Stomach (tissue), 8 donors: ENCODE measurements at regions not wholly inside any gene's neighbourhood (a gene's known extent, or its start where the extent isn't known, plus 50 kb on each side); places are given as distances from the start of the nearest gene placed in this dataset.

Experiments
- DNase-seq, 2 donors: peaks; one replicate each; pipeline versions ENCODE4 v3.0.0 to v3.0.0-alpha.2; 2013 to 2019
- H3K27ac ChIP-seq, 5 donors: fragments of 200-600 bp in 4 of 5; sonication (generic) in 4 of 5; one replicate each; pipeline ENCODE4 v1.5.1; 2013 to 2019; ENCODE audit warnings: mild to moderate bottlenecking in 1 of 5, moderate library complexity in 1 of 5
- H3K27me3 ChIP-seq, 3 donors: fragments of 200-600 bp; sonication (generic); one replicate each; pipeline ENCODE4 v1.5.1; 2017 to 2019; ENCODE audit warnings: mixed run types in 1 of 3
- H3K36me3 ChIP-seq, 4 donors: fragments of 200-600 bp; sonication (generic); 1 replicate in 3 of 4; 2 replicates in 1 of 4; pipeline ENCODE4 v1.5.1; 2016 to 2019
- H3K4me1 ChIP-seq, 4 donors: fragments of 200-600 bp; sonication (generic); one replicate each; pipeline ENCODE4 v1.5.1; 2016 to 2019
- H3K4me3 ChIP-seq, 4 donors: fragments of 200-600 bp; sonication (generic) in 3 of 4; one replicate each; pipeline ENCODE4 v1.5.1; 2016 to 2019; ENCODE audit warnings: mild to moderate bottlenecking in 1 of 4
- H3K9me3 ChIP-seq, 4 donors: fragments of 200-600 bp; sonication (generic); one replicate each; pipeline ENCODE4 v1.5.1; 2016 to 2019
- EP300 ChIP-seq: sonication (generic); formaldehyde crosslinking; IDR thresholded peaks from one replicate; pipeline ENCODE4 v1.6.1; 2017; ENCODE audit warnings: antibody characterized with exemption
- POLR2A ChIP-seq, 4 donors: fragments of 450-650 bp; IDR thresholded peaks; one replicate each; pipeline ENCODE4 v1.6.1; 2016; ENCODE audit warnings: antibody characterized with exemption in 4 of 4, control low read depth in 2 of 4, mild to moderate bottlenecking in 1 of 4, moderate library complexity in 1 of 4
- POLR2AphosphoS5 ChIP-seq, 3 donors: sonication (generic); formaldehyde crosslinking; IDR thresholded peaks; one replicate each; pipeline ENCODE4 v1.6.1; 2016; ENCODE audit warnings: antibody characterized with exemption in 3 of 3
- whole genome bisulfite sequencing, 5 donors: extraction: QIAGEN DNeasy Blood & Tissue Kit in 3 of 5; methylation state at CpG; one replicate each; pipeline versions ENCODE4 v1.1.5 to v1.1.7; 2013 to 2018; 5-methylcytosine and 5-hydroxymethylcytosine counted together
- intact Hi-C: fragments of 100-400 bp; cut with DNase I; formaldehyde crosslinking; loops from one replicate; pipeline ENCODE4 v1.15.1; 2023; ENCODE audit warnings: low total_unique reads
- TF ChIP-seq, protein P1 (sequence below), 7 experiments: fragments of 450-650 bp in 4 of 7; fragments of 200-600 bp in 3 of 7; sonication (generic) in 3 of 7; IDR thresholded peaks; one replicate each; pipeline ENCODE4 v1.5.1; 2016 to 2019; ENCODE audit warnings: antibody characterized with exemption in 7 of 7, control low read depth in 2 of 7, mild to moderate bottlenecking in 1 of 7
- donor health status: healthy with polysubstance abuse.
- donor health status: Bipolar disorder and iron deficiency.
- donor health status: healthy.

- Histone ChIP-seq H3K36me3 (no peaks in the 10 kb centered on the region), H3K4me3 (no peak overlapping the region), H3K27me3 (no peaks in the 10 kb centered on the region), H3K27ac (no peak overlapping the region), H3K4me1 (no peaks in the 10 kb centered on the region), H3K9me3 (no peaks in the 10 kb centered on the region)
- TF ChIP-seq POLR2AphosphoS5 (IDR thresholded peaks at IDR 0.05), result no peak
- intact Hi-C loops, result no loop called here
- WGBS, 5 donors, result 79 to 86% (median 81%) methylated on average over 3 of the region's 3 CpGs
- DNase-seq, result no peak
These were observed 69.2 kb upstream of the MIR17HG start for GRCh38 chr13:91278291-91278690.

DNA sequence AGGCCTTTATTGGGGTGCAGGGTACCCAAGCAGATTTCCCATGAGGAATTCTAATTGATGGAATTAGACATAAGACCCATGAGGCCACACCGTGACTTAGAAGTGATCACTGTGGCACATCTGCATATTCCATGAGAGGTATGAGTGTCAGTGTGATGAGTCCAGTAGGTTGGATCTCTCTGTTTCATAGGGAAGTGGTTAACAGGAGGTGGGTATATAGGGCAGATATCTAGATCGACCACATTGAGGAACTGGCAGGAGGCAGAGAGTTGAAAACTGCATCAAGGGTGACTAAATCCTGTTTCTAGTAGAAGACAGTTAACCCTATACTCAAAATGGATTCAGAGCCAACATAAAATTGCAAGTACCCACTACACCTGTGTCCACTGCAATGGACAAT is 68.6 kb upstream of the MIR17HG start:
- 65 to 80% (median 68%) methylated on average over 2 of the region's 2 CpGs for WGBS, 5 donors
- H3K36me3 ChIP-seq, result no peaks in the 10 kb centered on the region
- intact Hi-C loops, result no loop called here
- H3K4me1 ChIP-seq, result no peaks in the 10 kb centered on the region
- no peak for DNase-seq
- H3K27me3 ChIP-seq, result no peaks in the 10 kb centered on the region
- TF ChIP-seq, protein P1, sequence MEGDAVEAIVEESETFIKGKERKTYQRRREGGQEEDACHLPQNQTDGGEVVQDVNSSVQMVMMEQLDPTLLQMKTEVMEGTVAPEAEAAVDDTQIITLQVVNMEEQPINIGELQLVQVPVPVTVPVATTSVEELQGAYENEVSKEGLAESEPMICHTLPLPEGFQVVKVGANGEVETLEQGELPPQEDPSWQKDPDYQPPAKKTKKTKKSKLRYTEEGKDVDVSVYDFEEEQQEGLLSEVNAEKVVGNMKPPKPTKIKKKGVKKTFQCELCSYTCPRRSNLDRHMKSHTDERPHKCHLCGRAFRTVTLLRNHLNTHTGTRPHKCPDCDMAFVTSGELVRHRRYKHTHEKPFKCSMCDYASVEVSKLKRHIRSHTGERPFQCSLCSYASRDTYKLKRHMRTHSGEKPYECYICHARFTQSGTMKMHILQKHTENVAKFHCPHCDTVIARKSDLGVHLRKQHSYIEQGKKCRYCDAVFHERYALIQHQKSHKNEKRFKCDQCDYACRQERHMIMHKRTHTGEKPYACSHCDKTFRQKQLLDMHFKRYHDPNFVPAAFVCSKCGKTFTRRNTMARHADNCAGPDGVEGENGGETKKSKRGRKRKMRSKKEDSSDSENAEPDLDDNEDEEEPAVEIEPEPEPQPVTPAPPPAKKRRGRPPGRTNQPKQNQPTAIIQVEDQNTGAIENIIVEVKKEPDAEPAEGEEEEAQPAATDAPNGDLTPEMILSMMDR (IDR thresholded peaks at IDR 0.05), result no peak
- TF ChIP-seq POLR2A (IDR thresholded peaks at IDR 0.05), result no peak
- TF ChIP-seq POLR2AphosphoS5 (IDR thresholded peaks at IDR 0.05), result no peak
- TF ChIP-seq EP300, result no peak
- no peak overlapping the region for H3K27ac ChIP-seq
- H3K9me3 ChIP-seq, result no peaks in the 10 kb centered on the region
- no peak overlapping the region for H3K4me3 ChIP-seq

DNA sequence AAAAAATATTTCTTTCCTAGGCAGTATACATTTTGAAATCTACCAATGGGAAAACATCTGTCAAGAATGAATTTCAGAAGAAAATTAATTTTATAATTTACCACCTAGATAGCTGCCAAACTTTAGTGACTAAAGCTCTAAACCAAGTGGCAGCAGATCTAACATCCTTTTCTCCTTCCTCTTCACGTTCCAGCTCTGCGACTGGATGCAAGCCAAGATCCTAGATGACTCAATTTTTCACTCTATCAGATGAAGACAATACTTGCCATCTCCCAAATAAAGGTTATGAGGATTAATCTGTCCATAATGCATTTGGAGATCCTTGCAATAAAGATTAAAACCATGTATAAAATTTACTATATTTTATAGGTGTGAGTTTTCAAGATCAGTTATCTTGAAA is 66.7 kb upstream of the MIR17HG start:
- intact Hi-C loops, result no loop called here
- WGBS, 5 donors, result 34 to 68% (median 48%) methylated on average over 2 of the region's 2 CpGs
- H3K9me3 ChIP-seq, result no peaks in the 10 kb centered on the region

GRCh38 chr13:91284335-91284734 is 63.2 kb upstream of the MIR17HG start:
- peaks cover 0 to 4% (median 0%) of the 10 kb centered on the region in 4 donors for H3K9me3 ChIP-seq
- no peaks in the 10 kb centered on the region for H3K36me3 ChIP-seq
- intact Hi-C loops, result no loop called here
- H3K4me3 ChIP-seq, result no peak overlapping the region
- no peak overlapping the region for H3K27ac ChIP-seq
- no peaks in the 10 kb centered on the region for H3K4me1 ChIP-seq
- no peaks in the 10 kb centered on the region for H3K27me3 ChIP-seq
- 88 to 96% (median 91%) methylated on average over 10 of the region's 10 CpGs for WGBS, 5 donors
- TF ChIP-seq, protein P1 (IDR thresholded peaks at IDR 0.05), result no peak
- TF ChIP-seq POLR2AphosphoS5 (IDR thresholded peaks at IDR 0.05), result no peak
- no peak for TF ChIP-seq EP300
- TF ChIP-seq POLR2A (IDR thresholded peaks at IDR 0.05), result no peak
- DNase-seq, result no peak

More for the DNA sequence above, 66.7 kb upstream of the MIR17HG start:
- no peak overlapping the region for H3K4me3 ChIP-seq
- no peaks in the 10 kb centered on the region for H3K27me3 ChIP-seq
- H3K36me3 ChIP-seq, result no peaks in the 10 kb centered on the region
- H3K4me1 ChIP-seq, result no peaks in the 10 kb centered on the region
- DNase-seq, result no peak
- TF ChIP-seq POLR2AphosphoS5 (IDR thresholded peaks at IDR 0.05), result no peak
- no peak for TF ChIP-seq POLR2A (IDR thresholded peaks at IDR 0.05)
- no peak for TF ChIP-seq EP300
- TF ChIP-seq, protein P1 (IDR thresholded peaks at IDR 0.05), result no peak
- H3K27ac ChIP-seq, result no peak overlapping the region

DNA sequence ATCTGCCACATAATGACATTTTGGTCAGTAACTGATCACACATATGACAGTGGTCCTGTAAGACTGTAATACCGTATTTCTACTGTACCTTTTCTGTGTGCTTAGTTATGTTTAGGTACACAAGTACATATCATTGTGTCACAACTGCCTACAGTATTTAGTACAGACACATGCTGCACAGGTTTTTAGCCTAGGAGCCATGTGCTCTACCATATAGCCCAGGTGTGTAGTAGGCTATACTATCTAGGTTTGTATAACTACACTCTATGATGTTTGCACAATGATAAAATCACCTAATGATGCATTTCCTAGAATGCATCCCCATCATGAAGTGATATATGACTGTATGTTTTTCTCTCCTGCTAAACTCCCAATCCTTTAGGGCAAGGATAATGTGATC is 61.2 kb upstream of the MIR17HG start:
- Histone ChIP-seq H3K4me3 (no peak overlapping the region), H3K9me3 (peaks cover 0 to 4% (median 0%) of the 10 kb centered on the region in 4 donors), H3K27me3 (no peaks in the 10 kb centered on the region), H3K36me3 (no peaks in the 10 kb centered on the region), H3K4me1 (no peaks in the 10 kb centered on the region), H3K27ac (no peak overlapping the region)
- no peak for TF ChIP-seq POLR2A (IDR thresholded peaks at IDR 0.05)
- TF ChIP-seq, protein P1 (IDR thresholded peaks at IDR 0.05), result no peak
- no peak for TF ChIP-seq POLR2AphosphoS5 (IDR thresholded peaks at IDR 0.05)
- TF ChIP-seq EP300, result no peak
- DNase-seq, result no peak
- intact Hi-C loops, result no loop called here
- 83 to 91% (median 91%) methylated on average over 1 of the region's 1 CpG for WGBS, 5 donors
